HG02973 (cell line): ENCODE measurements at regions not wholly inside any gene's neighbourhood (a gene's known extent, or its start where the extent isn't known, plus 50 kb on each side); places are given as distances from the start of the nearest gene placed in this dataset.
"Not testable (repeated sequence)": the region's sequence is repeated elsewhere in the genome, so short reads cannot be mapped to it uniquely, and the experiment has no call there.

ENCODE experiments used
- ATAC-seq: cut with Tn5 transposase; IDR thresholded peaks from one replicate; pipeline ENCODE4 v1.9.1; 2021; ENCODE audit warnings: moderate library complexity; ENCODE audit not compliant: unreplicated experiment

DNA sequence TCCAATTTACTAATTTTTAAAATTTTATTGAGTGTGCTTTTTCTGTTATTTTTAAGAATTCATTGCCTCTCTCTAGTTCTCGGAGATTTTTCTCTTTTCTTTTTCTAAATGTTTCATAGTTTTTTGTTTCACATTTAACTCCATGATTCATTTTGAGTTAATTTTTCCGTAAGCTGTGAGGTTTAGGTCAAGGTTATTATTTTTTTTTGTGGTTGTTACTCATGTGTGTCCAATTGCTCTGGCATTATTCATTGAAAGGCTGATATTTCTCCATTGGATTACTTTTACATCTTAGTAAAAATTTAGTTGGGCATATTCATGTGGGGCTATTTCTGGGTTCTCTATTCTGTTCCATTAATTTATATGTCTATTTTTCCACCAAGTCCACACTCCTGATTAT lies 220.8 kb downstream of the MID1IP1 start:
- ATAC-seq, result no peak

- ATAC-seq, result no peak
Observed at GRCh38 chrX:39029221-39029620, 228.0 kb downstream of the MID1IP1 start.

GRCh38 chrX:39030636-39031035 lies 229.4 kb downstream of the MID1IP1 start:
- no peak for ATAC-seq

- no peak for ATAC-seq
Observed at GRCh38 chrX:39039890-39040289, 238.6 kb downstream of the MID1IP1 start.

GRCh38 chrX:39043838-39044550 lies 242.7 kb downstream of the MID1IP1 start:
- no peak for ATAC-seq

GRCh38 chrX:39047174-39047573 lies 245.9 kb downstream of the MID1IP1 start:
- ATAC-seq, result no peak

DNA sequence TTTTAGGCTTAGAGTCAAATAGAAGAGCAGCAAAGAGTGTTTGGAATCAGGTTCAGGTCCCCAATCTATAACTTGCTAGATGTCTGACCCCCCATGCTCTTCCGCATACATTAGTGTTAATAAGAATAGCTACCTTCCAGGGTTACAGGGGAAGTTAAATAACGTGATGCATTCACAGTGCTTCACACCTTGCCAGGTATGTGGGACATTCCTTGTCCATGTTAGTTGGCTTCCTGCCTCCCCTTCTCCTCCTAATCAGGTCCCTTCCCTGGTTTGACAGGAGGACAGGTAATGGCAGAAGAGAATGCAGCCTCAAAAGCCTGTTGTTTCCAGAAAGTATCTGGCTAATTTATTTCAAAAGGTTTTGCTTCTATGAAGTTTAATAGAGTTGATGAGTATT lies 248.7 kb downstream of the MID1IP1 start:
- ATAC-seq, result no peak

GRCh38 chrX:39050427-39050826 lies 249.2 kb downstream of the MID1IP1 start:
- no peak for ATAC-seq

- ATAC-seq, result no peak
Observed at GRCh38 chrX:39052751-39053150, 251.5 kb downstream of the MID1IP1 start.

DNA sequence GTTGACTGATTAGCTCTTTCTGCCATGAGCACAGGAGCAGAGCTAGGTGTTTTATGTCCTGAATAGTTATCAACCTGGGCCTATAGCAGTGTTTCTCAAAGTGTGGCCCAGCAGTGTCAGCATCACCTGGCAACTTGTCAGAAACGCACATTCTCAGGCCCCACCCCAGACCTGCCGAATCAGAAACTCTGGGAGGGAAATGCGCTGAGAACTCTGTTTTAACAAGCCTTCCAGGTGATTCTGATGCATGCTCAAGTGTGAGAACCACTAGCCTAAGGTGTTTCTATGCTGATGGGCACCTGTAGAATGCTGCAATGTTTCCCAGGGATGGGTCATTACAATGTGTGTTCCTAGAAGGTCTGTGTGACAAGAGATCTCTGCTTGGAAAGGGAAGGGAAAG lies 257.5 kb downstream of the MID1IP1 start:
- no peak for ATAC-seq

DNA sequence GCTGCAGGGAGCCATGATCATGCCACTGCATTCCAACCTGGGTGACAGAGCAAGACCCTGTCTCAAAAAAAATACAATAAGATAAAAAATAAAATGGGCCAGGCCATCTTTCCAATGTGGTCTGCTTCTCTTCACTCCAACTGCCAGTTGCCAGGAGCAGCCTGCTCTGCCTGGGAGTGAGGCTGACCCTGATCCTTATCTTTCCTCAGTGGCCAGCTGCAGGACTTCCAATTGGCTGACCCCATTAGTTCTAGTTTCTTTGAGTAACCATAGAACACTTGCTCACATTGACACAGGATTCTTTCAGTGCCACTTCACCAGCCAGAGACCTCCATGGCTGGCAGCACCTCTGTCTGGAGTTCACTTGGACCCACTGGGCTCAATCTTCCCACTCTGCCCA lies 258.6 kb downstream of the MID1IP1 start:
- no peak for ATAC-seq

- ATAC-seq, result no peak
Observed at GRCh38 chrX:39063037-39063436, 261.8 kb downstream of the MID1IP1 start.

GRCh38 chrX:39063702-39064101 lies 262.4 kb downstream of the MID1IP1 start:
- ATAC-seq, result no peak

DNA sequence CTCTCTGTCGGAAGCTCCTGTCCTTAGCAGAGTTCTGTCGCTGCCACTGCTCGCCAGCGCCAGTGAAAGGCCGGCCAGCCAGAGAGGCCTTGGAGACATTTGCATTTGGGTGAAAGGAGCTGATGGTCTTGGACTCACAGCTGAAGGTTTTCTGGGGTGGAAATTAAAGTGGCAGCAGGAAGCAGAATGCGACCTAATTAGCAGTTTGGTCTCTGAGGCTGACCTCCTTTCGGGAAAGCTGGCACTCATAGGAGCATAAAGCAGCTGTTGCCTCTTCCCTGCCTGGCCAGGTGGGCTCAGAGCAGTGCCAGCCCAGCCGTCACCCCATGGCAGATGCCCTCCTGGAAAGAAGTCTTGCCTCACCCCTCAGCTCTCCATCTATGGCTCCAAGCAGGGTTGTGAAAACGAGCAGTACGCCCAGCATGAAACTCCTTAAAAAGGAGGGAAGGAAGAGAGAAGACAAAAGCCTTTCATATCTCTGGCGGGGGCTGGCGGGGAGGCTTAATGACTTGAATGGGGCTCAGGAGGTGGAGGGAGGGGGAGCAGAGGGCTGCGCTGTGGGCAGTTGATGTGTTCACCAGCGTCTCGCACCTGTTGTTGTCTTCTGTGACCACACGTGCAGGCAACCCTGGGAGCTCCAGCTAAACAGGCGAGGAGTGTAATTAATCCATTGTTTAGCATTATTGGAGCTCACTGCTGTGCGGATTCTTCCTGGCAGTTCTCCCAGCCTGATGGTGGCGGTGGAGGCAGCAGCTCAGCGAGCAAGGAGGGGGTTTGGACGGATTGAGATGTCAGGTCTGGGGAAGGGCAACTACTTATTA lies 264.0 kb downstream of the MID1IP1 start:
- ATAC-seq, result no peak

DNA sequence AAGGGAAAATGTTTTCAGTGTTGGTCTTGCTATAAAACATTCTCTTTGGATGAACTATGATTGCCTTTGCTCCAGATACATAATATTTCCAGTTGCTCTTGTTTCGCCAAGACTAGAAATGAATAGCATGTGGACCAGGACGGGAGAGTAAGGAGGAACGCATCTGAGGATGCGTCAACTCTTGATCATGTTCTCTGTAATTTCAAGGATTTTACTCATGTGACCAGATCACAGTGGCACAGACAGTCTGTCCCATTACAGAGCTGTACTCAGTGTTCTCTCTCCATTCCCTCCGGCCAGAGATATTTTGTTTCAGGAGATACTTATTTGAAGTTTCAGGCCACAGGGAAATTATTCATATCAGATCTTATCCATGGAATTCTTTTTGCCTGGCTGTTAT lies 266.6 kb downstream of the MID1IP1 start:
- ATAC-seq, result no peak

- ATAC-seq, result not testable (repeated sequence)
Observed at GRCh38 chrX:39068634-39069033, 267.4 kb downstream of the MID1IP1 start.

DNA sequence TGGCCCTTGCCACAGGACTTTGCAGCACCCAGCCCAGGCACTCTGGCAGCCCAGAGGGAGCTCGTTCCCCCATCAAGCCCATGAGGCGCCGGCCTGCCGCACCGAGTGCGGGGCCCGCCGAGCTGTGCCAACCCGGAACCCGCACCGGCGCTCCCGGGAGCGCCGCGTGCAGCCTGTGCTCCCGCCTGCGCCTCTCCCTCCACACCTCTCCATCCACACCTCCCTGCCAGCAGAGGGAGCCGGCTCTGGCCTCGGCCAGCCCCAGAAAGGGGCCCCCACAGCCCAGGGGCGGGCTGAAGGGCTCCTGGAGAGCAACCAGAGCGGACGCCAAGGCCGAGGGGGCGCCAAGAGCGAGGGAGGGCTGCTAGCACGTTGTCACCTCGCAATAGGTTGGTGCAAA lies 268.8 kb downstream of the MID1IP1 start:
- no peak for ATAC-seq

GRCh38 chrX:39073131-39073530 lies 271.9 kb downstream of the MID1IP1 start:
- no peak for ATAC-seq

DNA sequence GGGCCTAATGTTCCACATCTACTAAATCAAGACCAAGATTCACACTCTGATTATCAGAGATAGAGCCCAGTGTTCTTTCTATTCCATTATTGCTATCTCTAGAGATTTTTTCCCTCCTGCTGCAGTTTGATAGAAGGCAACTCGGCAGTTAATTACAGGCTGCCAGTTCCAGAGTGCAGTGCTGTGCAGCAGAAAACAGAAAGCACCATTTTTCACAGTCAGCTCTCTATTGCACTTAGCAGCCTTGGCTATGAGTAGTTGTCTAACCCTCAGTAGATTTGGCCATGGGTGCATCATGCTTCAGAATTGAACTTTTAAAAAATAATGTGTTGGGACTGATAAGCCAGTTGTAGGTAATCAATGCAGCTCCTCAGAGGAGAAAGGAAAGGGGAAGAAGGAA lies 295.3 kb downstream of the MID1IP1 start:
- no peak for ATAC-seq

DNA sequence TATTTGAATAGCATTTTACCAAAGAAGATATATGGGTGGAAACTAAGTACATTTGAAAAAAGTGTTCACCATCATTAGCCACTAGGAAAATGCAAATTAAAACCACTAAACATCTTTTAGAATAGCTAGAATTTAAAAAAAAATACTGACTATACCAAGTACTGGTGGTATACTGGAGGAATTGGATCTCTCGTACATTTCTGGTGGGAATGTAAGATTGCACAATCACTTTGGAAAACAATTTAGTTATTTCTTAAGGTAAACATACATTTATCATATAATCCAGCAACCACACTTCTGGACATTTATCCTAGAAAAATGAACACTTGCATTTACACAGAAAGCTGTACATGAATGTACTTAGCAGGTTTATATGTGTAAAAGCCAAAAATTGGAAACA lies 303.5 kb downstream of the MID1IP1 start:
- no peak for ATAC-seq

DNA sequence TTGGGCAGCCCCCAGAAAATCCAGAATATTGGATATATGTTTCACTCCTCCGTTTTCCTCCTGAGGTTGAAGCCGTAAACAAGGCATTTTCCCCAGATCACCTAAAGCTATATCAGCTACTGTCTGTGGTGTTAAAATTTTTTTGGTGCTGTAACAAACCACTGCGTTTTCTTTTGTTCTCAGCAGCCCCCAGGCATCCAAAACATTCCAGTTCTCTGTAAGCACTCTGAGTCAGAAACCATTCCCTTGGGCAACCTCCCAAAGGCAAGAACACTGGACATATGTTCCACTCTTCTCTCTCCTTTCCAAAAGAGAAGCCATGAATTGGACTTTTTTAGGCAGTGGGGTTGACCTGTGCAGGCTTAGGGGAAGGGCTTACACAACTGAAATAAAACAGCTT lies 310.9 kb downstream of the MID1IP1 start:
- ATAC-seq, result no peak

DNA sequence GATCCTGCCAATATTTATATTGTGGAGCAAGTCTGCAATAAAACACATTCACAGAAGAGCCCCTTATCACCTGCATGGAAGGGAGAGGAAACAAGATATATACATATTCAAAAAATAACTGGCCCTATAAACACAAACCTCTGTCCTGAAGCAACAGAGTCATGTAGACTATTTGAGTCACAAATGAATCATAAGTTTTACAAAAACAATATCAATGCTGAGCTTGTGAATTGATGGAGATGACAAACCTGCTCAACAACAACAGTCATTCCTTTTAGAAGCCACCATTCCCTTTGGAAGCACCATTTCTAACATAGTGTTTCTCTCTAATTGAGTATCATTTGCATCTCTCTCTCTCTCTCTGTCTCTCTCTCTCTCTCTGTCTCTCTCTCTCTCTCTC lies 313.9 kb downstream of the MID1IP1 start:
- ATAC-seq, result no peak
